Hepatocyte (in vitro differentiated cells): ENCODE measurements at regions not wholly inside any gene's neighbourhood (a gene's known extent, or its start where the extent isn't known, plus 50 kb on each side); places are given as distances from the start of the nearest gene placed in this dataset.

ENCODE experiments used
- EZH2 ChIP-seq: fragments of 200-600 bp; sonication (generic); IDR thresholded peaks from 2 replicates; pipeline ENCODE4 v1.6.1; 2016; ENCODE audit warnings: antibody characterized with exemption, mild to moderate bottlenecking, borderline replicate concordance
- EZH2phosphoT487 ChIP-seq: fragments of 200-600 bp; sonication (generic); IDR thresholded peaks from one replicate; pipeline ENCODE4 v1.6.1; 2018; ENCODE audit warnings: antibody characterized with exemption, mild to moderate bottlenecking, low read depth, moderate library complexity; ENCODE audit not compliant: unreplicated experiment, severe bottlenecking
- TF ChIP-seq, protein P1 (sequence below): fragments of 200-600 bp; sonication (generic); IDR thresholded peaks from 2 replicates; pipeline ENCODE4 v1.5.1; 2016; ENCODE audit warnings: antibody characterized with exemption, mild to moderate bottlenecking; ENCODE audit not compliant: poor library complexity

DNA sequence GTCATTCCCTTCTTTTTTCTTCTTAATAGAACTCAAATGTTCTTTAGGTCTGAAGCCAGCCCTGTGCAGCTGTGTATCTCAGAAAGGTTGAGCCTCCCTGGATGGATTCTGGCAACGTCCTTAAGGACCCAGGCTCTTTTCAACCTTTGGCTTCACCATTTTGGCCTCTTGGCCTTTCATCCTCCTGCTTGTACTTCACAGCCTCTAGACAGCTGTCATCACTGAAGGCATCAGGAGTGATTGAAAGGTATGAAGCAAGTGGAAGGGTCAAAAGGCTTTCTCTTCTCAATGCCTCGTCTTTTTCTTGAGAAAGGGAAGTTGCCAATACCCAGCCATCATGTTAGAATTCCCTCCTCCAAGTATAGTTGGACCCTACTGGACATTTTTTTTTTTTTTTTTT, 81.2 kb upstream of the RANBP3L start:
- TF ChIP-seq, protein P1, sequence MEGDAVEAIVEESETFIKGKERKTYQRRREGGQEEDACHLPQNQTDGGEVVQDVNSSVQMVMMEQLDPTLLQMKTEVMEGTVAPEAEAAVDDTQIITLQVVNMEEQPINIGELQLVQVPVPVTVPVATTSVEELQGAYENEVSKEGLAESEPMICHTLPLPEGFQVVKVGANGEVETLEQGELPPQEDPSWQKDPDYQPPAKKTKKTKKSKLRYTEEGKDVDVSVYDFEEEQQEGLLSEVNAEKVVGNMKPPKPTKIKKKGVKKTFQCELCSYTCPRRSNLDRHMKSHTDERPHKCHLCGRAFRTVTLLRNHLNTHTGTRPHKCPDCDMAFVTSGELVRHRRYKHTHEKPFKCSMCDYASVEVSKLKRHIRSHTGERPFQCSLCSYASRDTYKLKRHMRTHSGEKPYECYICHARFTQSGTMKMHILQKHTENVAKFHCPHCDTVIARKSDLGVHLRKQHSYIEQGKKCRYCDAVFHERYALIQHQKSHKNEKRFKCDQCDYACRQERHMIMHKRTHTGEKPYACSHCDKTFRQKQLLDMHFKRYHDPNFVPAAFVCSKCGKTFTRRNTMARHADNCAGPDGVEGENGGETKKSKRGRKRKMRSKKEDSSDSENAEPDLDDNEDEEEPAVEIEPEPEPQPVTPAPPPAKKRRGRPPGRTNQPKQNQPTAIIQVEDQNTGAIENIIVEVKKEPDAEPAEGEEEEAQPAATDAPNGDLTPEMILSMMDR: no peak
- TF ChIP-seq EZH2 (no peak), EZH2phosphoT487 (no peak)
